AG04450 (cell line): ENCODE measurements at regions not wholly inside any gene's neighbourhood (a gene's known extent, or its start where the extent isn't known, plus 50 kb on each side); places are given as distances from the start of the nearest gene placed in this dataset.

ENCODE experiments used
- CTCF ChIA-PET: fragments of 300-600, 350-600 bp; formaldehyde crosslinking; extraction: SDS; loops from one replicate; lab custom pipeline; 2022; ENCODE audit warnings: antibody characterized with exemption, inconsistent platforms; lab: Charles Lee
- POLR2A ChIA-PET: fragments of 350-600 bp; formaldehyde crosslinking; extraction: SDS; loops from one replicate; lab custom pipeline; 2021; ENCODE audit warnings: antibody characterized with exemption, inconsistent platforms; lab: Yijun Ruan, JAX
- DNase-seq: peaks from one replicate; pipeline ENCODE4 v3.0.0-alpha.2; 2011; ENCODE audit warnings: low read depth, low spot score
- H3K27ac ChIP-seq: one replicate; pipeline ENCODE4 v1.5.1; 2012; ENCODE audit warnings: low read depth, low read length, control low read depth
- H3K27me3 ChIP-seq: one replicate; pipeline ENCODE4 v1.6.0; 2012; ENCODE audit warnings: low read length; ENCODE audit not compliant: control insufficient read depth, insufficient read depth
- H3K4me3 ChIP-seq: 2 replicates; pipeline ENCODE4 v1.5.1; 2011; ENCODE audit warnings: mild to moderate bottlenecking, low read depth, low read length, control low read depth
- H3K9me3 ChIP-seq: 2 replicates; pipeline ENCODE4 v1.5.1; 2012; ENCODE audit warnings: low read length; ENCODE audit not compliant: control insufficient read depth, insufficient read depth
- TF ChIP-seq, protein P1 (sequence below): IDR thresholded peaks from 2 replicates; pipeline ENCODE4 v1.5.1; 2011; ENCODE audit warnings: low read depth, low read length, control low read depth, inconsistent platforms

DNA sequence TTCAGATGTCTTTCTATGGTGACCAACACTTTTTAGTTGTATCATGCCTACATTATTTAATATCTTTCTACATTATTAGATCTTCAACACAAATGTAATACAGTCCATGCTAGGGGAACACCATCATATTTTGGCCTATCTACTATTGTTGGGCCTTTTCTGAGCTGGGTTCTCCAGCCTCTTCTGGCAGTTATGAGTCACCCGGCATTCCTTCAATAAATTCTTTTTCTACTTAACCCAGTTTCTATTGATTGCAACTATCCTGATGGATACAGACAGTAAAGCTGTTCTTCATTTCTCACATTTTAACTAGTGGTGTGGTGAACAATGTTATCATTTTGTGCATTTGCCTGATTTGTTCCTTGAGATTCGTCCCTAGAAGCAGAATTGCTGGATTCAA is 529.3 kb downstream of the BNC2 start:
- TF ChIP-seq, protein P1, sequence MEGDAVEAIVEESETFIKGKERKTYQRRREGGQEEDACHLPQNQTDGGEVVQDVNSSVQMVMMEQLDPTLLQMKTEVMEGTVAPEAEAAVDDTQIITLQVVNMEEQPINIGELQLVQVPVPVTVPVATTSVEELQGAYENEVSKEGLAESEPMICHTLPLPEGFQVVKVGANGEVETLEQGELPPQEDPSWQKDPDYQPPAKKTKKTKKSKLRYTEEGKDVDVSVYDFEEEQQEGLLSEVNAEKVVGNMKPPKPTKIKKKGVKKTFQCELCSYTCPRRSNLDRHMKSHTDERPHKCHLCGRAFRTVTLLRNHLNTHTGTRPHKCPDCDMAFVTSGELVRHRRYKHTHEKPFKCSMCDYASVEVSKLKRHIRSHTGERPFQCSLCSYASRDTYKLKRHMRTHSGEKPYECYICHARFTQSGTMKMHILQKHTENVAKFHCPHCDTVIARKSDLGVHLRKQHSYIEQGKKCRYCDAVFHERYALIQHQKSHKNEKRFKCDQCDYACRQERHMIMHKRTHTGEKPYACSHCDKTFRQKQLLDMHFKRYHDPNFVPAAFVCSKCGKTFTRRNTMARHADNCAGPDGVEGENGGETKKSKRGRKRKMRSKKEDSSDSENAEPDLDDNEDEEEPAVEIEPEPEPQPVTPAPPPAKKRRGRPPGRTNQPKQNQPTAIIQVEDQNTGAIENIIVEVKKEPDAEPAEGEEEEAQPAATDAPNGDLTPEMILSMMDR: no peak
- H3K4me3 ChIP-seq: no peak overlapping the region
- DNase-seq: no peak
- POLR2A ChIA-PET: no interaction called here
- H3K27ac ChIP-seq: no peak overlapping the region
- H3K27me3 ChIP-seq: no peaks in the 10 kb centered on the region
- H3K9me3 ChIP-seq: no peaks in the 10 kb centered on the region
- CTCF ChIA-PET: no interaction called here

DNA sequence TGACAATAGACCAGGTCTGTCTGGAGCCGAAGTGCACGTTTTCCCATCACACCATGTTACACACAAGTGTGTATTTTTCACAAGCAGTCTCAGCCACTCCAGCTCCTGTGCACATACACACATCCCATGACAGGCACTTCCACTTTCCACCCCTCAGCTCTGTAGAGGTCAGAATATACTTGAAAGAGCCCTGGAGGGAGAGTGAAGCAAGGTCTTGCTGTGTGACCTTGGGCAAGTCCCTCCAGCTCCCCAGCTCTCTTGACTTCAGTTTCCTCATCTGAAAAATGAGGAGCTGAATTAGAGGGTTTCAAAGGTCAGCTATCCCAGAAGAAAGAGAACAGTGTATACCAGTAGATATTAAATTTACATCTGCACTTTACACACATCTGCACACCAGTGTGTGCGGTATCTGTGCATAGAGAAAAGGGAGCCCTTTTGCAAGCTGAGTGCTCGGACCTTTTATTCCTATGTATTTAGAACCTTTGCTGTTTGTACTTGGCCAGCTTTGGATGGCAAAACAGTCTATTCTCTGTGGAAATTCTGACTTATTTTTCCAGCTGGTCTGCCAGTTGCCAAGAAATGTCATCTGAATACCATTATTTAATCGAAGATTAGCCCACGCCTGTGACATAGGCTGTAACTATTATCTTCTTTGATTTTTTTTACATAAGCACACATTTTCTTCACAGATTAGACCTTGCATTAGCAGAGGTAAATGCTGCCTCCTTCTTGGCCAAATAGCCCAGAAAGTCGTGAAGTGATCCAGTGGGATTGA is 528.0 kb downstream of the BNC2 start:
- no peak overlapping the region for H3K4me3 ChIP-seq
- no peaks in the 10 kb centered on the region for H3K9me3 ChIP-seq
- H3K27me3 ChIP-seq: no peaks in the 10 kb centered on the region
- TF ChIP-seq, protein P1: no peak
- ChIA-PET POLR2A (no interaction called here), CTCF (no interaction called here)
- no peak overlapping the region for H3K27ac ChIP-seq
- DNase-seq: no peak

GRCh38 chr9:16343249-16344237 is 526.9 kb downstream of the BNC2 start:
- Histone ChIP-seq H3K9me3 (no peaks in the 10 kb centered on the region), H3K27me3 (no peaks in the 10 kb centered on the region), H3K4me3 (no peak overlapping the region), H3K27ac (peak overlapping the region; percentile 21)
- POLR2A ChIA-PET: interaction anchor here (0.7 kb wide), 1 partner anchor 11 kb away, joined by 9 read pairs; no protein-coding TSS in a partner anchor
- TF ChIP-seq, protein P1: no peak
- CTCF ChIA-PET: no interaction called here
- no peak for DNase-seq

- Histone ChIP-seq H3K27ac (no peak overlapping the region), H3K27me3 (no peaks in the 10 kb centered on the region), H3K4me3 (no peak overlapping the region), H3K9me3 (no peaks in the 10 kb centered on the region)
- POLR2A ChIA-PET: interaction anchor here (0.7 kb wide), 1 partner anchor 10 kb away, joined by 9 read pairs; no protein-coding TSS in a partner anchor
- peak; percentile 33 for DNase-seq
- CTCF ChIA-PET: no interaction called here
- TF ChIP-seq, protein P1: no peak
These were observed 526.1 kb downstream of the BNC2 start for GRCh38 chr9:16344343-16344742.
